HEK293 (cell line): ENCODE measurements at regions not wholly inside any gene's neighbourhood (a gene's known extent, or its start where the extent isn't known, plus 50 kb on each side); places are given as distances from the start of the nearest gene placed in this dataset.

Experiments
- CTCF ChIA-PET: fragments of 350-600 bp; formaldehyde crosslinking; extraction: SDS; loops from one replicate; lab custom pipeline; 2021; ENCODE audit warnings: antibody characterized with exemption; lab: Yijun Ruan, JAX
- POLR2A ChIA-PET: fragments of 300-600 bp; formaldehyde crosslinking; extraction: SDS; loops from one replicate; lab custom pipeline; 2020; ENCODE audit warnings: antibody characterized with exemption, inconsistent platforms; lab: Yijun Ruan, JAX
- H3K27ac ChIP-seq: fragments of 200-500 bp; sonication (Bioruptor generic); 2 replicates; pipeline ENCODE4 v1.5.1; 2014; ENCODE audit warnings: low read depth, low read length, control low read depth, inconsistent platforms; ENCODE audit errors: extremely low read depth
- H3K36me3 ChIP-seq, 2 experiments: fragments of 200-500 bp in 1 of 2; sonication (Bioruptor generic) in 1 of 2; 1 replicate in 1 of 2; 2 replicates in 1 of 2; pipeline ENCODE4 v1.5.1; 2014 to 2017; ENCODE audit warnings: inconsistent platforms in 2 of 2, low read length in 2 of 2; ENCODE audit not compliant: control insufficient read depth in 2 of 2, insufficient read depth in 1 of 2
- H3K4me1 ChIP-seq: fragments of 200-500 bp; sonication (Bioruptor generic); 2 replicates; pipeline ENCODE4 v1.5.1; 2014; ENCODE audit warnings: mild to moderate bottlenecking, low read length, inconsistent platforms; ENCODE audit not compliant: control insufficient read depth, insufficient read depth
- H3K4me3 ChIP-seq: 2 replicates; pipeline ENCODE4 v1.5.1; 2011; ENCODE audit warnings: low read depth, mild to moderate bottlenecking, control low read depth, low read length, moderate library complexity
- H3K9me3 ChIP-seq: fragments of 200-500 bp; sonication (Bioruptor generic); 2 replicates; pipeline ENCODE4 v1.5.1; 2014; ENCODE audit warnings: low read depth, low read length, inconsistent platforms; ENCODE audit not compliant: control insufficient read depth, insufficient read depth
- GLIS1 ChIP-seq: fragments of 450-650 bp; formaldehyde crosslinking; IDR thresholded peaks from 2 replicates; pipeline ENCODE4 v1.5.1; 2016; ENCODE audit warnings: missing biosample characterization, missing genetic modification characterization
- KLF10 ChIP-seq: fragments of 450-650 bp; IDR thresholded peaks from 2 replicates; pipeline ENCODE4 v1.5.1; 2018; ENCODE audit warnings: missing biosample characterization, mild to moderate bottlenecking, missing genetic modification characterization
- KLF7 ChIP-seq: fragments of 450-650 bp; formaldehyde crosslinking; IDR thresholded peaks from 2 replicates; pipeline ENCODE4 v1.5.1; 2016; ENCODE audit warnings: missing biosample characterization, missing genetic modification characterization, borderline replicate concordance
- MYNN ChIP-seq: fragments of 450-650 bp; formaldehyde crosslinking; IDR thresholded peaks from 2 replicates; pipeline ENCODE4 v1.5.1; 2016; ENCODE audit warnings: missing biosample characterization, missing genetic modification characterization, borderline replicate concordance
- RBAK ChIP-seq: fragments of 450-650 bp; formaldehyde crosslinking; IDR thresholded peaks from 2 replicates; pipeline ENCODE4 v1.5.1; 2016; ENCODE audit warnings: missing biosample characterization, missing genetic modification characterization
- REPIN1 ChIP-seq: fragments of 450-650 bp; formaldehyde crosslinking; IDR thresholded peaks from 2 replicates; pipeline ENCODE4 v1.5.1; 2017; ENCODE audit warnings: missing biosample characterization, missing genetic modification characterization, low read depth
- SCRT1 ChIP-seq: fragments of 450-650 bp; formaldehyde crosslinking; IDR thresholded peaks from 2 replicates; pipeline ENCODE4 v1.5.1; 2016; ENCODE audit warnings: missing biosample characterization, missing genetic modification characterization, borderline replicate concordance
- SETDB1 ChIP-seq: IDR thresholded peaks from one replicate; pipeline ENCODE4 v1.6.1; 2017; ENCODE audit warnings: mild to moderate bottlenecking, low read length, moderate library complexity, mixed read lengths; ENCODE audit not compliant: insufficient read length
- SP7 ChIP-seq: fragments of 450-650 bp; formaldehyde crosslinking; IDR thresholded peaks from 2 replicates; pipeline ENCODE4 v1.5.1; 2016; ENCODE audit warnings: missing biosample characterization, missing genetic modification characterization
- ZBTB21 ChIP-seq: fragments of 450-650 bp; formaldehyde crosslinking; IDR thresholded peaks from 2 replicates; pipeline ENCODE4 v1.5.1; 2017; ENCODE audit warnings: missing biosample characterization, missing genetic modification characterization
- ZBTB7A ChIP-seq: fragments of 450-650 bp; formaldehyde crosslinking; IDR thresholded peaks from 2 replicates; pipeline ENCODE4 v1.5.1; 2016; ENCODE audit warnings: low read depth, missing biosample characterization, missing genetic modification characterization
- ZFP3 ChIP-seq: fragments of 450-650 bp; formaldehyde crosslinking; IDR thresholded peaks from 2 replicates; pipeline ENCODE4 v1.5.1; 2016; ENCODE audit warnings: low read depth, missing biosample characterization, missing genetic modification characterization
- ZIC2 ChIP-seq: fragments of 450-650 bp; formaldehyde crosslinking; IDR thresholded peaks from 2 replicates; pipeline ENCODE4 v1.5.1; 2016; ENCODE audit warnings: missing biosample characterization, missing genetic modification characterization
- ZNF112 ChIP-seq: fragments of 450-650 bp; formaldehyde crosslinking; IDR thresholded peaks from 2 replicates; pipeline ENCODE4 v1.5.0; 2017; ENCODE audit warnings: missing biosample characterization, missing genetic modification characterization
- ZNF133 ChIP-seq: fragments of 450-650 bp; formaldehyde crosslinking; IDR thresholded peaks from 2 replicates; pipeline ENCODE4 v1.5.1; 2016; ENCODE audit warnings: missing biosample characterization, missing genetic modification characterization
- ZNF2 ChIP-seq: fragments of 450-650 bp; formaldehyde crosslinking; IDR thresholded peaks from 2 replicates; pipeline ENCODE4 v1.5.1; 2016; ENCODE audit warnings: missing biosample characterization, missing genetic modification characterization
- ZNF211 ChIP-seq: fragments of 450-650 bp; formaldehyde crosslinking; IDR thresholded peaks from 2 replicates; pipeline ENCODE4 v1.5.1; 2016; ENCODE audit warnings: low read depth, missing biosample characterization, missing genetic modification characterization
- ZNF214 ChIP-seq: fragments of 450-650 bp; formaldehyde crosslinking; IDR thresholded peaks from 2 replicates; pipeline ENCODE4 v1.5.1; 2017; ENCODE audit warnings: missing biosample characterization, mild to moderate bottlenecking, missing genetic modification characterization, borderline replicate concordance
- ZNF221 ChIP-seq: fragments of 450-650 bp; formaldehyde crosslinking; IDR thresholded peaks from 2 replicates; pipeline ENCODE4 v1.5.1; 2017; ENCODE audit warnings: missing biosample characterization, missing genetic modification characterization, borderline replicate concordance
- ZNF239 ChIP-seq: fragments of 450-650 bp; formaldehyde crosslinking; IDR thresholded peaks from 2 replicates; pipeline ENCODE4 v1.5.1; 2016; ENCODE audit warnings: missing biosample characterization, missing genetic modification characterization
- ZNF280C ChIP-seq: fragments of 450-650 bp; formaldehyde crosslinking; IDR thresholded peaks from 2 replicates; pipeline ENCODE4 v1.5.1; 2016; ENCODE audit warnings: missing biosample characterization, missing genetic modification characterization
- ZNF354C ChIP-seq: fragments of 450-650 bp; formaldehyde crosslinking; IDR thresholded peaks from 2 replicates; pipeline ENCODE4 v1.5.1; 2016; ENCODE audit warnings: missing biosample characterization, missing genetic modification characterization, low read depth, borderline replicate concordance
- ZNF791 ChIP-seq: fragments of 450-650 bp; formaldehyde crosslinking; IDR thresholded peaks from 2 replicates; pipeline ENCODE4 v1.5.1; 2016; ENCODE audit warnings: missing biosample characterization, missing genetic modification characterization
- ZNF792 ChIP-seq: fragments of 450-650 bp; formaldehyde crosslinking; IDR thresholded peaks from 2 replicates; pipeline ENCODE4 v1.5.1; 2016; ENCODE audit warnings: missing biosample characterization, missing genetic modification characterization
- ZSCAN16 ChIP-seq: fragments of 450-650 bp; formaldehyde crosslinking; IDR thresholded peaks from 2 replicates; pipeline ENCODE4 v1.5.1; 2016; ENCODE audit warnings: missing biosample characterization, missing genetic modification characterization
- ZXDB ChIP-seq: fragments of 450-650 bp; formaldehyde crosslinking; IDR thresholded peaks from 2 replicates; pipeline ENCODE4 v1.5.1; 2016; ENCODE audit warnings: missing biosample characterization, missing genetic modification characterization
- TF ChIP-seq, protein P1 (sequence below): fragments of 450-650 bp; formaldehyde crosslinking; IDR thresholded peaks from 2 replicates; pipeline ENCODE4 v1.5.1; 2016; ENCODE audit warnings: missing biosample characterization, missing genetic modification characterization, low read depth

DNA sequence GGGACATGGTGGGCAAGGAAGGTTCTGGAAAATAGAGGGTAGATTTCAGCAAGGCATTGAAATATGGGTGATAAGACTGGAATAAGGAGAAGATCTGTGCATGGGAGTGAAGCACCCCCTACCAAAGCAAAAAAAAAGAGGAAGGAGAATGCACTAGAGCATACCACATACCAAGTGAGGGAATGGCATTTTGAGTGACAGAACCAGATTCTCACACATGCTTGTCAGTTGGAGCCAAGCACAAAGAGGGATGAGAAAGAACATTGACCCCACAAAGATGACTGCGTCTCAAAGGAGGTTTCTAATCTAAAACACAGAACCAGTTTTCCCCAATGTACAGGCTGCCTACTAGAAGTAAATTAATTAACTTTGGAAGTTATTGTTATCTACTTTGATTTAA, 140.3 kb upstream of the SMAD1 start (continued):
- TF ChIP-seq ZNF112 (tag by site-specific recombination) (no peak), ZNF211 (tag by site-specific recombination) (no peak)
- TF ChIP-seq, protein P1, sequence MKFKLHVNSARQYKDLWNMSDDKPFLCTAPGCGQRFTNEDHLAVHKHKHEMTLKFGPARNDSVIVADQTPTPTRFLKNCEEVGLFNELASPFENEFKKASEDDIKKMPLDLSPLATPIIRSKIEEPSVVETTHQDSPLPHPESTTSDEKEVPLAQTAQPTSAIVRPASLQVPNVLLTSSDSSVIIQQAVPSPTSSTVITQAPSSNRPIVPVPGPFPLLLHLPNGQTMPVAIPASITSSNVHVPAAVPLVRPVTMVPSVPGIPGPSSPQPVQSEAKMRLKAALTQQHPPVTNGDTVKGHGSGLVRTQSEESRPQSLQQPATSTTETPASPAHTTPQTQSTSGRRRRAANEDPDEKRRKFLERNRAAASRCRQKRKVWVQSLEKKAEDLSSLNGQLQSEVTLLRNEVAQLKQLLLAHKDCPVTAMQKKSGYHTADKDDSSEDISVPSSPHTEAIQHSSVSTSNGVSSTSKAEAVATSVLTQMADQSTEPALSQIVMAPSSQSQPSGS (tag by site-specific recombination): no peak

DNA sequence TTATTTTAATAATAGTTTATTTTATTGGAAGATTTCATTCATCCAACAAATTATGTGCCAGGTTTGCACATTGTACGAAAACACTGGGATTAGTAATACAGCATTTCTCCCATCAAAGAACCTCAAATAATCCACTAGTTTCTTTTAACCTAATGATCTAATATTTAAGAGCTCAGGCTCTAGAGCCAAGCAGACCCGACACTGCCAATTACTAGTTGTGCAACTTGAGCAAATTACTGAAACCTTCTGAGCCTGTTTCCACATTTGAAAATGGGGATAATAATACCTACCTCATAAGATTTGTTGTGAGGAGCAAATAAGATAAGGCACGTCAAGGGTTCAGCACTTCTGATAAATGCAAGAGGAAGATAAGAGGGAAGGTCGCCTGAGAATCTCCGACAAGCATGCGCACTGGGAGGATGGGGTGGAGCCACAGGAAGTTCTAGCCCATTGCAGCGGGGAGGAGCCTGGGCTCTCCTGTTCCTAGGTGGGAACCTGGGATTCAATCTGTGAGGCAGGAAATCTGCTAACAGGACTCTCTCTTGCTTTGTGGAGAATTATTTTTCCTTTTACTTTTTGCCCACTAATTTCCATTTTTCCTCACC, 141.5 kb upstream of the SMAD1 start:
- Histone ChIP-seq H3K27ac (no peak overlapping the region), H3K9me3 (no peaks in the 10 kb centered on the region), H3K4me1 (no peaks in the 10 kb centered on the region), H3K36me3 (no peaks in the 10 kb centered on the region), H3K4me3 (no peak overlapping the region)
- no peak for TF ChIP-seq ZXDB (tag by site-specific recombination)
- no peak for TF ChIP-seq ZNF214 (tag by site-specific recombination)
- no peak for TF ChIP-seq ZNF791 (tag by site-specific recombination)
- no peak for TF ChIP-seq ZNF221 (tag by site-specific recombination)
- no peak for TF ChIP-seq ZNF792
- no peak for TF ChIP-seq ZIC2 (tag by site-specific recombination)
- TF ChIP-seq ZNF354C (tag by site-specific recombination): no peak
- TF ChIP-seq ZNF239 (tag by site-specific recombination): no peak
- TF ChIP-seq RBAK (tag by site-specific recombination): no peak
- no peak for TF ChIP-seq GLIS1 (tag by site-specific recombination)
- TF ChIP-seq ZNF133 (tag by site-specific recombination): no peak
- TF ChIP-seq ZSCAN16: no peak
- ChIA-PET POLR2A (no interaction called here), CTCF (no interaction called here)

DNA sequence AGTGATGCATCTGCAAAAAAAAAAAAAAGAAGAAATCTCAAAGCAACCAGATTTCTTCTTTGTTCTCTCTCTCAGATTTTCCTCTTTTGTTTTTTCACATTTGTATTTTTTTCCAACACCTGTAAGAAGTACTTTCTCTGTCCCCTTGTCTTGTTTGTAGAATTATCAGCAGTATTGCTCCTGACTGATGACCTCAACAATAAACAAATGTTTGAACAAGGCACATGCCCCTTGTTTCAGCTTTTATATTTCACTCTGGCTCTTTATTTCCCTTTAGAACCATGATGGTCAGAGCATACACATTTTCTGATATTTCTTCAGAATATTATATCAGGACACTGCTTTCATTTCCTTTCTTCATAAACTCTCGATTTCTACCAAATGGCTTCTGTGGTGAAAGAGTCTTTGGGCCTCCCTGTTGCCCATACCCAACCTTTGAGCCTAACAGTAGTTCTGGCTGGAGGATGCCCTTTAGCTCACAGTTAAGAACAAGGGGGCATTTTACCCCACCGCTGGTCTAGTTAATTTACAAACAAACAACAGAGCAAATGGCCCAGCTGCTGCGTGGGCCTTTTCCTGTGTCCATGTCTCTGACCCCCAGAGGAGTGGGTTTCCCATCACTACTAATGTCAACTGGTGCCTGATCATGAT, 142.5 kb upstream of the SMAD1 start:
- Histone ChIP-seq H3K27ac (no peak overlapping the region), H3K9me3 (no peaks in the 10 kb centered on the region), H3K4me1 (no peaks in the 10 kb centered on the region), H3K36me3 (no peaks in the 10 kb centered on the region), H3K4me3 (no peak overlapping the region)
- ChIA-PET CTCF (no interaction called here), POLR2A (no interaction called here)
- no peak for TF ChIP-seq SETDB1
- no peak for TF ChIP-seq MYNN (tag by site-specific recombination)
- TF ChIP-seq ZBTB7A (tag by site-specific recombination): no peak
- TF ChIP-seq ZNF2 (tag by site-specific recombination): no peak
- no peak for TF ChIP-seq ZBTB21 (tag by site-specific recombination)
- TF ChIP-seq REPIN1 (tag by site-specific recombination): no peak
- TF ChIP-seq ZNF214 (tag by site-specific recombination): no peak
- TF ChIP-seq ZNF112 (tag by site-specific recombination): no peak
- TF ChIP-seq ZFP3 (tag by site-specific recombination): no peak
- TF ChIP-seq ZNF280C (tag by site-specific recombination): no peak
- no peak for TF ChIP-seq KLF7 (tag by site-specific recombination)
- no peak for TF ChIP-seq KLF10
- TF ChIP-seq SCRT1 (tag by site-specific recombination): no peak
- TF ChIP-seq ZNF133 (tag by site-specific recombination): no peak
- TF ChIP-seq SP7 (tag by site-specific recombination): no peak
